SJCRH30 (cell line): ENCODE measurements at regions not wholly inside any gene's neighbourhood (a gene's known extent, or its start where the extent isn't known, plus 50 kb on each side); places are given as distances from the start of the nearest gene placed in this dataset.

Experiments used
- DNase-seq, 2 experiments: peaks; one replicate each; pipeline ENCODE4 v3.0.0-alpha.2; 2015 to 2020
- H3K27ac ChIP-seq: fragments of 250-450 bp; sonication (Bioruptor Pico); 2 replicates; pipeline ENCODE4 v1.5.1; 2020; ENCODE audit warnings: mild to moderate bottlenecking, moderate library complexity
- H3K27me3 ChIP-seq: fragments of 250-450 bp; sonication (Bioruptor Pico); 2 replicates; pipeline ENCODE4 v1.5.1; 2020; ENCODE audit warnings: mild to moderate bottlenecking, moderate library complexity
- H3K36me3 ChIP-seq: fragments of 250-450 bp; sonication (Bioruptor Pico); 2 replicates; pipeline ENCODE4 v1.5.1; 2020; ENCODE audit warnings: mild to moderate bottlenecking, moderate library complexity
- H3K4me1 ChIP-seq: fragments of 250-450 bp; sonication (Bioruptor Pico); 2 replicates; pipeline ENCODE4 v1.5.1; 2020; ENCODE audit warnings: mild to moderate bottlenecking, moderate library complexity
- H3K4me3 ChIP-seq: fragments of 250-450 bp; sonication (Bioruptor Pico); 2 replicates; pipeline ENCODE4 v1.5.1; 2020; ENCODE audit warnings: mild to moderate bottlenecking, moderate library complexity
- H3K9me3 ChIP-seq: fragments of 250-450 bp; sonication (Bioruptor Pico); replicated peaks from 2 replicates; pipeline ENCODE4 v1.5.1; 2020; ENCODE audit warnings: mild to moderate bottlenecking, moderate library complexity

- no peak for DNase-seq
- H3K4me3 ChIP-seq: no peak overlapping the region
- H3K4me1 ChIP-seq: no peaks in the 10 kb centered on the region
- no peaks in the 10 kb centered on the region for H3K36me3 ChIP-seq
- no peaks in the 10 kb centered on the region for H3K9me3 ChIP-seq
- no peak overlapping the region for H3K27ac ChIP-seq
- H3K27me3 ChIP-seq: no peaks in the 10 kb centered on the region
These were observed 229.0 kb upstream of the SP4 start for GRCh38 chr7:21198921-21199320.

- DNase-seq: no peak
- no peaks in the 10 kb centered on the region for H3K9me3 ChIP-seq
- H3K4me3 ChIP-seq: no peak overlapping the region
- H3K27ac ChIP-seq: no peak overlapping the region
- no peaks in the 10 kb centered on the region for H3K36me3 ChIP-seq
- H3K27me3 ChIP-seq: no peaks in the 10 kb centered on the region
- no peaks in the 10 kb centered on the region for H3K4me1 ChIP-seq
These were observed 227.4 kb upstream of the SP4 start for GRCh38 chr7:21200503-21200902.

GRCh38 chr7:21214657-21215056, 213.2 kb upstream of the SP4 start:
- H3K36me3 ChIP-seq: no peaks in the 10 kb centered on the region; the same call in 1 of the 2 replicates
- no peak for DNase-seq
- no peak overlapping the region for H3K4me3 ChIP-seq
- H3K4me1 ChIP-seq: no peaks in the 10 kb centered on the region
- 0 out of 2 replicates have a peak, but pooled peaks cover 3% of the 10 kb centered on the region for H3K27me3 ChIP-seq
- no peaks in the 10 kb centered on the region for H3K9me3 ChIP-seq
- H3K27ac ChIP-seq: no peak overlapping the region

- H3K27ac ChIP-seq: no peak overlapping the region
- no peak overlapping the region for H3K4me3 ChIP-seq
- no peak for DNase-seq
- H3K36me3 ChIP-seq: no peaks in the 10 kb centered on the region; the same call in 1 of the 2 replicates
- no peaks in the 10 kb centered on the region for H3K9me3 ChIP-seq
- H3K27me3 ChIP-seq: 0 out of 2 replicates have a peak, but pooled peaks cover 3% of the 10 kb centered on the region
- H3K4me1 ChIP-seq: no peaks in the 10 kb centered on the region
These were observed 212.6 kb upstream of the SP4 start for GRCh38 chr7:21215307-21215706.

- H3K9me3 ChIP-seq: no peaks in the 10 kb centered on the region
- no peaks in the 10 kb centered on the region; the same call in 1 of the 2 replicates for H3K36me3 ChIP-seq
- no peak overlapping the region for H3K27ac ChIP-seq
- no peaks in the 10 kb centered on the region for H3K4me1 ChIP-seq
- 0 out of 2 replicates have a peak, but pooled peaks cover 3% of the 10 kb centered on the region for H3K27me3 ChIP-seq
- DNase-seq: no peak
- no peak overlapping the region for H3K4me3 ChIP-seq
These were observed 210.5 kb upstream of the SP4 start for GRCh38 chr7:21217365-21217764.

- H3K36me3 ChIP-seq: no peaks in the 10 kb centered on the region; the same call in 1 of the 2 replicates
- H3K27me3 ChIP-seq: 0 out of 2 replicates have a peak, but pooled peaks cover 3% of the 10 kb centered on the region
- DNase-seq: no peak
- no peak overlapping the region for H3K4me3 ChIP-seq
- H3K4me1 ChIP-seq: no peaks in the 10 kb centered on the region
- H3K27ac ChIP-seq: no peak overlapping the region
- no peaks in the 10 kb centered on the region for H3K9me3 ChIP-seq
These were observed 209.7 kb upstream of the SP4 start for GRCh38 chr7:21218155-21218554.

GRCh38 chr7:21221130-21221529, 206.8 kb upstream of the SP4 start:
- Histone ChIP-seq H3K27ac (no peak overlapping the region), H3K9me3 (no peaks in the 10 kb centered on the region), H3K4me3 (no peak overlapping the region), H3K4me1 (no peaks in the 10 kb centered on the region), H3K27me3 (0 out of 2 replicates have a peak, but pooled peaks cover 3% of the 10 kb centered on the region), H3K36me3 (no peaks in the 10 kb centered on the region; the same call in 1 of the 2 replicates)
- DNase-seq: no peak

- H3K4me1 ChIP-seq: no peaks in the 10 kb centered on the region
- no peak overlapping the region for H3K27ac ChIP-seq
- no peaks in the 10 kb centered on the region for H3K36me3 ChIP-seq
- H3K4me3 ChIP-seq: no peak overlapping the region
- H3K9me3 ChIP-seq: no peaks in the 10 kb centered on the region
- no peak for DNase-seq
- H3K27me3 ChIP-seq: no peaks in the 10 kb centered on the region
These were observed 189.3 kb upstream of the SP4 start for GRCh38 chr7:21238400-21239116.

GRCh38 chr7:21243265-21243664, 184.6 kb upstream of the SP4 start:
- H3K4me3 ChIP-seq: no peak overlapping the region
- no peak for DNase-seq
- H3K27me3 ChIP-seq: no peaks in the 10 kb centered on the region
- no peaks in the 10 kb centered on the region for H3K36me3 ChIP-seq
- no peaks in the 10 kb centered on the region; the same call in 1 of the 2 replicates for H3K4me1 ChIP-seq
- no peaks in the 10 kb centered on the region for H3K9me3 ChIP-seq
- H3K27ac ChIP-seq: no peak overlapping the region

- no peak overlapping the region for H3K4me3 ChIP-seq
- no peak overlapping the region for H3K27ac ChIP-seq
- H3K4me1 ChIP-seq: peaks cover 2% of the 10 kb centered on the region; the same call in 1 of the 2 replicates
- DNase-seq: peak in 1 of 2 experiments; percentile 13
- no peaks in the 10 kb centered on the region for H3K36me3 ChIP-seq
- H3K27me3 ChIP-seq: no peaks in the 10 kb centered on the region
- H3K9me3 ChIP-seq: no peaks in the 10 kb centered on the region
These were observed 176.6 kb upstream of the SP4 start for GRCh38 chr7:21251151-21251800.

- Histone ChIP-seq H3K4me3 (no peak overlapping the region), H3K4me1 (peaks cover 2% of the 10 kb centered on the region; the same call in 1 of the 2 replicates), H3K36me3 (no peaks in the 10 kb centered on the region), H3K27me3 (no peaks in the 10 kb centered on the region), H3K27ac (no peak overlapping the region), H3K9me3 (no peaks in the 10 kb centered on the region)
- peak; percentile 73 to 88 for DNase-seq
These were observed 173.9 kb upstream of the SP4 start for GRCh38 chr7:21253740-21254687.

- Histone ChIP-seq H3K27me3 (no peaks in the 10 kb centered on the region), H3K27ac (no peak overlapping the region), H3K36me3 (no peaks in the 10 kb centered on the region), H3K9me3 (no peaks in the 10 kb centered on the region), H3K4me3 (no peak overlapping the region), H3K4me1 (no peaks in the 10 kb centered on the region)
- DNase-seq: peak in 1 of 2 experiments; percentile 57
These were observed 171.5 kb upstream of the SP4 start for GRCh38 chr7:21256310-21256877.

- no peak for DNase-seq
- H3K9me3 ChIP-seq: no peaks in the 10 kb centered on the region
- no peak overlapping the region for H3K4me3 ChIP-seq
- peaks cover 4% of the 10 kb centered on the region; the same call in 1 of the 2 replicates for H3K27me3 ChIP-seq
- no peak overlapping the region for H3K27ac ChIP-seq
- H3K36me3 ChIP-seq: no peaks in the 10 kb centered on the region
- no peaks in the 10 kb centered on the region for H3K4me1 ChIP-seq
These were observed 166.9 kb upstream of the SP4 start for GRCh38 chr7:21260939-21261338.
